ENCODE measurements at regions not wholly inside any gene's neighbourhood (a gene's known extent, or its start where the extent isn't known, plus 50 kb on each side); places are given as distances from the start of the nearest gene placed in this dataset.
A peak's percentile ranks its signal among the peaks of the same experiment; 100 is the strongest.
"Not testable (repeated sequence)": the region's sequence is repeated elsewhere in the genome, so short reads cannot be mapped to it uniquely, and the experiment has no call there.

DNA sequence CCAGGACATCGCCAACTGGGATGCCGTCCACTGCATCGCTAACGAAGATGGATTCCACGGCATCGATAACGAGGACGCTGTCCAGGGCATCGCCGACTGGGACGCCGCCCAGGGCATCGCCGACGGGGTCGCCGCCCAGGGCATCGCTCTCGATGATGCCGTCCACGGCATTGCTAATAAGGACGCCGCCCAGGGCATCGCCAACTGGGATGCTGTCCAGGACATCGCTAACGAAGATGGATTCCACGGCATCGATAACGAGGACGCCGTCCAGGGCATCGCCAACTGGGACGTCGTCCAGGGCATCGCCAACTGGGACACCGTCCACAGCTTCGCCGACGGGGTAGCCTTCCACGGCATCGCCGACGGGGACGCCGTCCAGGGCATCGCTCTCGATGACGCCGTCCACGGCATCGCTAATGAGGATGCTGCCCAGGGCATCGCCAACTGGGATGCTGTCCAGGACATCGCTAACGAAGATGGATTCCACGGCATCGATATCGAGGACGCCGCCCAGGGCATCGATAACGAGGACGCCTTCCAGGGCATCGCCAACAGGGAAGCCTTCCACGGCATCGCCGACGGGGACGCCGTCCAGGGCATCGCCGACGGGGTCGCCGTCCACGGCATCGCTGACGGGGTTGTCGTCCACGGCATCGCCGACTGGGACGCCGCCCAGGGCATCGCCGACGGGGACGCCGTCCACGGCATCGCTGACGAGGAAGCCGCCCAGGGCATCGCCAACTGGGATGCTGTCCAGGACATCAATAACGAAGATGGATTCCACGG, 948.4 kb downstream of the TUBA3C start:
- no peak for DNase-seq (ENCODE audit: low read depth)
- TF ChIP-seq CTCF (conservative IDR thresholded peaks at IDR 0.05; ENCODE audit: low read depth, low read length) = no peak
- no peak overlapping the region for H3K4me3 ChIP-seq (ENCODE audit: low read depth, low read length)

GRCh38 chr13:18232298-18232993, 949.2 kb downstream of the TUBA3C start:
- no peak for TF ChIP-seq CTCF (conservative IDR thresholded peaks at IDR 0.05; ENCODE audit: low read depth, low read length)
- H3K4me3 ChIP-seq (ENCODE audit: low read depth, low read length) = no peak overlapping the region
- no peak for DNase-seq (ENCODE audit: low read depth)

DNA sequence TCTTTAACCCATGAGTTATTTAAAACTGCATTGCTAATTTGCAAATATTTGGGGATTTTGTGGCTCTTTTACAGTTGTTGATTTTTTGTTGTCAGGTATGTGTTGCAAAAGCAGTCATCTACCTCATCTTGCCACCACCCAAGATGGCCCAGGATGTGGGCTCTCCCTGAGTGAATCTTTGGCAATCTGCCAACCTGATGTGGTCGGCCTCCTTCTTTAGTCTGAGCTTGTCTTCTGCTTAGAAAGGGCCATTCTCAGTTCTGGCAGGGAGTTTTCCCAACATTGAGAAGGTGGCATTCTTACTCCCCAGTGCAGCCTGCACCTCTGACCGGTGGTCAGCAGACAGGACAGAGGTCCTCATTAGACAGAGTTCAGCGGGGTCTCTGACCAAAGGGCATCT, 957.2 kb downstream of the TUBA3C start:
- not testable (repeated sequence) for H3K4me3 ChIP-seq (ENCODE audit: low read depth, low read length); DNase-seq (ENCODE audit: low read depth)

DNA sequence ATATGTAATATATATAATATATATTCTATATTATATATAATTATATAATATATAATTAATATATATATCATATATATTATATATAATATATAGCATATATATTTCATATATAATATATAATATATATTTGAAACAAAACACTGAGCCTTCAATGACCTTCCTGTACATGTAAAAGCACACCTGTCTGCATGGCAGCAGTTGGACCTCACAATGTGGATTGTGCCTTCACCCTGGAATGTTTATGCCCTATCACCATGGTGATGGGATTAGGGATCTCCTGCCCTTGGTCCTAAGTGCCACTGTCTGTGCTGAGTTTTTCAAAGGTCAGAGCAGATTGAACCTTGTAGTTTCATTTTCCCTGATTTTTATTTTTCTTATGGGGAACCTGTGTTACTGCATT, 966.9 kb downstream of the TUBA3C start:
- DNase-seq (ENCODE audit: low read depth); H3K4me3 ChIP-seq (ENCODE audit: low read depth, low read length): not testable (repeated sequence)

DNA sequence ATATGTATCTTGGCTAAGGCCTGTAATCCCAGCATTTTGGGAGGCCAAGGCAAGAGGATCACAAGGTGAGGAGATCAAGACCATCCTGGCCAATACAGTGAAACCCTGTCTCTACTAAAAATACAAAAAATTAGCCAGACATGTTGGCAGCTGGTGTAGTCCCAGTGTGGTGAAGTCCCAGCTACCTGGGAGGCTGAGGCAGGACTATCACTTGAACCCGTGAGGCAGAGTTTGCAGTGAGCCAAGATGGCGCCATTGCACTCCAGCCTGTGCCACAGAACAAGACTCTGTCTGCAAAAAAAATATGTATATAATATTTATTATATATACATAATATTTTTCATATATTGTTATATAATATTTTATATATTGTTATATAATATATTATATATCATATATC, 968.1 kb downstream of the TUBA3C start:
- not testable (repeated sequence) for H3K4me3 ChIP-seq (ENCODE audit: low read depth, low read length); DNase-seq (ENCODE audit: low read depth)

DNA sequence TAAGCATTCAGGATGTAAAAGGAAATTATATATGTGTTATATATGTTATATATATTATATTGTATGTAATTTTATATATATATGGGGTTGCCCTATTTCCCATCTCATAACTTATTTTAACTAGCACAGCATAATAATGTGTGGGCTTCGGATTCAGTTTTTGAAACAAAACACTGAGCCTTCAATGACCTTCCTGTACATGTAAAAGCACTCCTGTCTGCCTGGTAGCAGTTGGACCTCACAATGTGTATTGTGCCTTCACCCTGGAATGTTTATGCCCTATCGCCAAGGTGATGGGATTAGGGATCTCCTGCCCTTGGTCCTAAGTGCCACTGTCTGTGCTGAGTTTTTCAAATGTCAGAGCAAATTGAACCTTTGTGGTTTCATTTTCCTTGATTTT, 968.8 kb downstream of the TUBA3C start:
- no peak overlapping the region for H3K4me3 ChIP-seq (ENCODE audit: low read depth, low read length)
- DNase-seq (ENCODE audit: low read depth) = no peak
- no peak for TF ChIP-seq CTCF (conservative IDR thresholded peaks at IDR 0.05; ENCODE audit: low read depth, low read length)

DNA sequence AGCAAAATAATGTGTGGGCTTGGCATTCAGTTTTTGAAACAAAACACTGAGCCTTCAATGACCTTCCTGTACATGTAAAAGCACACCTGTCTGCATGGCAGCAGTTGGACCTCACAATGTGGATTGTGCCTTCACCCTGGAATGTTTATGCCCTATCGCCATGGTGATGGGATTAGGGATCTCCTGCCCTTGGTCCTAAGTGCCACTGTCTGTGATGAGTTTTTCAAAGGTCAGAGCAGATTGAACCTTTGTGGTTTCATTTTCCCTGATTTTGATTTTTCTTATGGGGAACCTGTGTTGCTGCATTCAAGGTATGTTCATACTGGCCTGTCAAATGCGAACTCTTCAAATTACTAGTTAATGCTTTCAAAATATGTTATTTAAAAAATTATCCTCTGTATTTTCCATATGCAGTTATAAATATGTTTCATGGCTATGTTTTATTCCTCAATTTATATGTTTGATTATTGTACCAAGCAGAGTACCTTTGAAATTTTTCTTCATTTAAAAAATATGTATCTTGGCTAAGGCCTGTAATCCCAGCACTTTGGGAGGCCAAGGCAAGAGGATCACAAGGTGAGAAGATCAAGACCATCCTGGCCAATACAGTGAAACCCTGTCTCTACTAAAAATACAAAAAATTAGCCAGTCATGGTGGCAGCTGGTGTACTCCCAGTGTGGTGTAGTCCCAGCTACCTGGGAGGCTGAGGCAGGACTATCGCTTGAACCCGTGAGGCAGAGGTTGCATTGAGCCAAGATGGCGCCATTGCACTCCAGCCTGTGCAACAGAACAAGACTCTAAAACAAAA, 969.7 kb downstream of the TUBA3C start:
- H3K4me3 ChIP-seq (ENCODE audit: low read depth, low read length) = not testable (repeated sequence)
- peak; percentile 4 for DNase-seq (ENCODE audit: low read depth)

GRCh38 chr13:18204614-18205178, 976.9 kb downstream of the TUBA3C start:
- DNase-seq (ENCODE audit: low read depth) = not testable (repeated sequence)

DNA sequence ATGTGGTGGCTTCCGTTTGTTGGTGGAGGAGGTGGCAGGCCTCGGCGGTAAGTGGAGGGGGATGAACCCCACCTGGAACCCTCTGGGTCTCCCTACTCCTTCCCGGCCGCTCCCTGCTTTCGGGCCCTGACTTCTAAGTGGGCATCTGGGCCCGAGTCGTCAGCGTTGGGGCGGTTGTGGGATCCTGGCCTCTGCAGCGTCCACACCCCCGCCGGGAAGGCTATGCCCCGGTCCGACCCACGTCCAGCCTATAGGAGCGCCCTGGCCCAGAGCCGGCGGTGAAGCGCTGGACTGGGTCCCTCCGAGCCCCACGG, 986.3 kb downstream of the TUBA3C start:
- H3K4me3 ChIP-seq (ENCODE audit: low read depth, low read length); DNase-seq (ENCODE audit: low read depth): not testable (repeated sequence)

More at GRCh38 chr13:18204614-18205178, 976.9 kb downstream of the TUBA3C start:
- H3K4me3 ChIP-seq (ENCODE audit: low read depth, low read length) = not testable (repeated sequence)

- DNase-seq (ENCODE audit: low read depth); H3K4me3 ChIP-seq (ENCODE audit: low read depth, low read length): not testable (repeated sequence)
Measured at GRCh38 chr13:18194631-18195364, 986.8 kb downstream of the TUBA3C start.

GRCh38 chr13:18194104-18194503, 987.5 kb downstream of the TUBA3C start:
- not testable (repeated sequence) for DNase-seq (ENCODE audit: low read depth); H3K4me3 ChIP-seq (ENCODE audit: low read depth, low read length)

All from epithelial cell of proximal tubule (primary cell).